ENCODE measurements at regions not wholly inside any gene's neighbourhood (a gene's known extent, or its start where the extent isn't known, plus 50 kb on each side); places are given as distances from the start of the nearest gene placed in this dataset.

DNA sequence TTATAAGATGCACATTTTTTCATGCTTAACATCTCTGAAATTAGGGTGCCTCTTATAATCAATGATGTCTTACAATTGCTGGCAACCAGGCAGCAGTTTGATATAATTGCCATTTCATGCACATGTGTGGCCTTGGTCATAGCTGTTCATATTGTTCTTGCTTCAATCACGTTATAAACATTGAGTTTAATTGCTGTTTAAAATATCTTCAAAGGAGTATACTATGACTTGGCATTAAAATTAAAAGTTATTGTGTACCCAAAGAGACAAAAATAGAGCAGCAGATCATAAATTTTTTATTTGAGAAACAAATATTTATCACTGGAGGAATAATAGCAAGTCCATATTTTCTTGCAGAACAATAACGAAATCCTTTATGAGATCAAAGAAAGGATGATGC, 325.5 kb downstream of the LMX1A start:
- H3K9me3 ChIP-seq (ENCODE audit: control insufficient read depth, insufficient read depth, low read depth, low read length) = no peaks in the 10 kb centered on the region
- DNase-seq (ENCODE audit: low read depth in 2 of 2) = no peak
- H3K27ac ChIP-seq (ENCODE audit: insufficient read depth, low read length) = no peak overlapping the region
- no peak overlapping the region for H3K9ac ChIP-seq (ENCODE audit: insufficient read depth, low read length)
- no peaks in the 10 kb centered on the region for H4K20me1 ChIP-seq (ENCODE audit: control insufficient read depth, extremely low read depth, insufficient read depth, low read length)
- no peak overlapping the region for H3K4me2 ChIP-seq (ENCODE audit: extremely low read depth, insufficient read depth, low read length)
- no peak overlapping the region for H2AFZ ChIP-seq (ENCODE audit: low read length)
- H3K79me2 ChIP-seq (ENCODE audit: control insufficient read depth, insufficient read depth, low read length) = no peaks in the 10 kb centered on the region
- no peaks in the 10 kb centered on the region for H3K27me3 ChIP-seq (ENCODE audit: control insufficient read depth, insufficient read depth, low read length)
- TF ChIP-seq EZH2 (IDR thresholded peaks at IDR 0.05; ENCODE audit: low read length, missing control alignments) (no peak), CTCF (conservative IDR thresholded peaks at IDR 0.05 in 1 of 2, IDR thresholded peaks at IDR 0.05 in 1 of 2; ENCODE audit: low read depth in 1 of 2, low read length in 2 of 2) (no peak)
- no peak overlapping the region for H3K4me3 ChIP-seq (replicated peaks in 1 of 4; ENCODE audit: control extremely low read depth in 1 of 4, insufficient read depth in 1 of 4, low read depth in 3 of 4, low read length in 4 of 4)
- no peaks in the 10 kb centered on the region for H3K4me1 ChIP-seq (ENCODE audit: control insufficient read depth, extremely low read depth, insufficient read depth, low read length)
- H3K36me3 ChIP-seq (ENCODE audit: control insufficient read depth, insufficient read depth, low read length) = no peaks in the 10 kb centered on the region

- H2AFZ ChIP-seq (ENCODE audit: low read length) = no peak overlapping the region
- H3K4me1 ChIP-seq (ENCODE audit: control insufficient read depth, extremely low read depth, insufficient read depth, low read length) = no peaks in the 10 kb centered on the region
- no peak overlapping the region for H3K4me2 ChIP-seq (ENCODE audit: extremely low read depth, insufficient read depth, low read length)
- no peak for DNase-seq (ENCODE audit: low read depth in 2 of 2)
- H3K4me3 ChIP-seq (replicated peaks in 1 of 4; ENCODE audit: control extremely low read depth in 1 of 4, insufficient read depth in 1 of 4, low read depth in 3 of 4, low read length in 4 of 4) = no peak overlapping the region
- no peaks in the 10 kb centered on the region for H4K20me1 ChIP-seq (ENCODE audit: control insufficient read depth, extremely low read depth, insufficient read depth, low read length)
- H3K27me3 ChIP-seq (ENCODE audit: control insufficient read depth, insufficient read depth, low read length) = no peaks in the 10 kb centered on the region
- no peak overlapping the region for H3K27ac ChIP-seq (ENCODE audit: insufficient read depth, low read length)
- H3K9ac ChIP-seq (ENCODE audit: insufficient read depth, low read length) = no peak overlapping the region
- H3K9me3 ChIP-seq (ENCODE audit: control insufficient read depth, insufficient read depth, low read depth, low read length) = no peaks in the 10 kb centered on the region
- H3K36me3 ChIP-seq (ENCODE audit: control insufficient read depth, insufficient read depth, low read length) = no peaks in the 10 kb centered on the region
- H3K79me2 ChIP-seq (ENCODE audit: control insufficient read depth, insufficient read depth, low read length) = no peaks in the 10 kb centered on the region
- no peak for TF ChIP-seq CTCF (conservative IDR thresholded peaks at IDR 0.05 in 1 of 2, IDR thresholded peaks at IDR 0.05 in 1 of 2; ENCODE audit: low read depth in 1 of 2, low read length in 2 of 2)
- TF ChIP-seq EZH2 (IDR thresholded peaks at IDR 0.05; ENCODE audit: low read length, missing control alignments) = no peak
Observed at GRCh38 chr1:165025805-165026204, 330.7 kb downstream of the LMX1A start.

- H3K9ac ChIP-seq (ENCODE audit: insufficient read depth, low read length) = no peak overlapping the region
- H3K36me3 ChIP-seq (ENCODE audit: control insufficient read depth, insufficient read depth, low read length) = no peaks in the 10 kb centered on the region
- DNase-seq (ENCODE audit: low read depth in 2 of 2) = no peak
- no peaks in the 10 kb centered on the region for H3K79me2 ChIP-seq (ENCODE audit: control insufficient read depth, insufficient read depth, low read length)
- H2AFZ ChIP-seq (ENCODE audit: low read length) = no peak overlapping the region
- no peaks in the 10 kb centered on the region for H4K20me1 ChIP-seq (ENCODE audit: control insufficient read depth, extremely low read depth, insufficient read depth, low read length)
- TF ChIP-seq CTCF (conservative IDR thresholded peaks at IDR 0.05 in 1 of 2, IDR thresholded peaks at IDR 0.05 in 1 of 2; ENCODE audit: low read depth in 1 of 2, low read length in 2 of 2) = no peak
- no peak for TF ChIP-seq EZH2 (IDR thresholded peaks at IDR 0.05; ENCODE audit: low read length, missing control alignments)
- H3K4me2 ChIP-seq (ENCODE audit: extremely low read depth, insufficient read depth, low read length) = no peak overlapping the region
- no peaks in the 10 kb centered on the region for H3K4me1 ChIP-seq (ENCODE audit: control insufficient read depth, extremely low read depth, insufficient read depth, low read length)
- no peaks in the 10 kb centered on the region for H3K27me3 ChIP-seq (ENCODE audit: control insufficient read depth, insufficient read depth, low read length)
- no peak overlapping the region for H3K27ac ChIP-seq (ENCODE audit: insufficient read depth, low read length)
- no peaks in the 10 kb centered on the region for H3K9me3 ChIP-seq (ENCODE audit: control insufficient read depth, insufficient read depth, low read depth, low read length)
- H3K4me3 ChIP-seq (replicated peaks in 1 of 4; ENCODE audit: control extremely low read depth in 1 of 4, insufficient read depth in 1 of 4, low read depth in 3 of 4, low read length in 4 of 4) = no peak overlapping the region
Observed at GRCh38 chr1:165014753-165015152, 341.8 kb downstream of the LMX1A start.
